ENCODE measurements at regions not wholly inside any gene's neighbourhood (a gene's known extent, or its start where the extent isn't known, plus 50 kb on each side); places are given as distances from the start of the nearest gene placed in this dataset.

DNA sequence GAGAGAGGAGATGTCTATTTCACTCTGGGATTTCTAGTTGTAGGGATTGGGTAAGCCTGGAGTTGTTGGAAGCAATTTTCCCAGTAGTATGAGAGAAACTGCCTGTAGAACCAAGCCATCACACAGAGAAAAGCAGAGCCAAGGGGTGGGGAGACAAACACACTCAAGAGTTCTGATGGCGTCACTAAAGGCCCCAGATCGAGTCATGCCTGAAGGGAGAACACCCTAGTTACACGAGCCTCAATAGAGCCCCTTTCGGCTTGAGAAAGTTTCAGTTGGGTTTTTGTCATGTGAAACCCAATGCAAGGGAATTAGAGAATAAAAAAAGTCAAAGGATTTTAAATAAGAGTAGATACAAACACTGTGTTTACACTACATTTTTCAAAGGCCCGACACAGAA is 66.1 kb upstream of the PFN2 start:
- H3K4me2 ChIP-seq (ENCODE audit: extremely low read depth, insufficient read depth, low read length) = no peak overlapping the region
- no peak for DNase-seq (ENCODE audit: low read depth in 2 of 2)
- H4K20me1 ChIP-seq (ENCODE audit: control insufficient read depth, extremely low read depth, insufficient read depth, low read length) = no peaks in the 10 kb centered on the region
- no peak overlapping the region for H3K27ac ChIP-seq (ENCODE audit: insufficient read depth, low read length)
- no peak overlapping the region for H3K9ac ChIP-seq (ENCODE audit: insufficient read depth, low read length)
- no peaks in the 10 kb centered on the region for H3K27me3 ChIP-seq (ENCODE audit: control insufficient read depth, insufficient read depth, low read length)
- H3K79me2 ChIP-seq (ENCODE audit: control insufficient read depth, insufficient read depth, low read length) = no peaks in the 10 kb centered on the region
- no peak overlapping the region for H2AFZ ChIP-seq (ENCODE audit: low read length)
- no peaks in the 10 kb centered on the region for H3K36me3 ChIP-seq (ENCODE audit: control insufficient read depth, insufficient read depth, low read length)
- H3K4me3 ChIP-seq (replicated peaks in 1 of 4; ENCODE audit: control extremely low read depth in 1 of 4, insufficient read depth in 1 of 4, low read depth in 3 of 4, low read length in 4 of 4) = no peak overlapping the region
- H3K4me1 ChIP-seq (ENCODE audit: control insufficient read depth, extremely low read depth, insufficient read depth, low read length) = no peaks in the 10 kb centered on the region
- TF ChIP-seq, protein P1, sequence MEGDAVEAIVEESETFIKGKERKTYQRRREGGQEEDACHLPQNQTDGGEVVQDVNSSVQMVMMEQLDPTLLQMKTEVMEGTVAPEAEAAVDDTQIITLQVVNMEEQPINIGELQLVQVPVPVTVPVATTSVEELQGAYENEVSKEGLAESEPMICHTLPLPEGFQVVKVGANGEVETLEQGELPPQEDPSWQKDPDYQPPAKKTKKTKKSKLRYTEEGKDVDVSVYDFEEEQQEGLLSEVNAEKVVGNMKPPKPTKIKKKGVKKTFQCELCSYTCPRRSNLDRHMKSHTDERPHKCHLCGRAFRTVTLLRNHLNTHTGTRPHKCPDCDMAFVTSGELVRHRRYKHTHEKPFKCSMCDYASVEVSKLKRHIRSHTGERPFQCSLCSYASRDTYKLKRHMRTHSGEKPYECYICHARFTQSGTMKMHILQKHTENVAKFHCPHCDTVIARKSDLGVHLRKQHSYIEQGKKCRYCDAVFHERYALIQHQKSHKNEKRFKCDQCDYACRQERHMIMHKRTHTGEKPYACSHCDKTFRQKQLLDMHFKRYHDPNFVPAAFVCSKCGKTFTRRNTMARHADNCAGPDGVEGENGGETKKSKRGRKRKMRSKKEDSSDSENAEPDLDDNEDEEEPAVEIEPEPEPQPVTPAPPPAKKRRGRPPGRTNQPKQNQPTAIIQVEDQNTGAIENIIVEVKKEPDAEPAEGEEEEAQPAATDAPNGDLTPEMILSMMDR (conservative IDR thresholded peaks at IDR 0.05 in 1 of 2, IDR thresholded peaks at IDR 0.05 in 1 of 2; ENCODE audit: low read depth in 1 of 2, low read length in 2 of 2) = no peak
- no peak for TF ChIP-seq EZH2 (IDR thresholded peaks at IDR 0.05; ENCODE audit: low read length, missing control alignments)
- no peaks in the 10 kb centered on the region for H3K9me3 ChIP-seq (ENCODE audit: control insufficient read depth, insufficient read depth, low read depth, low read length)

DNA sequence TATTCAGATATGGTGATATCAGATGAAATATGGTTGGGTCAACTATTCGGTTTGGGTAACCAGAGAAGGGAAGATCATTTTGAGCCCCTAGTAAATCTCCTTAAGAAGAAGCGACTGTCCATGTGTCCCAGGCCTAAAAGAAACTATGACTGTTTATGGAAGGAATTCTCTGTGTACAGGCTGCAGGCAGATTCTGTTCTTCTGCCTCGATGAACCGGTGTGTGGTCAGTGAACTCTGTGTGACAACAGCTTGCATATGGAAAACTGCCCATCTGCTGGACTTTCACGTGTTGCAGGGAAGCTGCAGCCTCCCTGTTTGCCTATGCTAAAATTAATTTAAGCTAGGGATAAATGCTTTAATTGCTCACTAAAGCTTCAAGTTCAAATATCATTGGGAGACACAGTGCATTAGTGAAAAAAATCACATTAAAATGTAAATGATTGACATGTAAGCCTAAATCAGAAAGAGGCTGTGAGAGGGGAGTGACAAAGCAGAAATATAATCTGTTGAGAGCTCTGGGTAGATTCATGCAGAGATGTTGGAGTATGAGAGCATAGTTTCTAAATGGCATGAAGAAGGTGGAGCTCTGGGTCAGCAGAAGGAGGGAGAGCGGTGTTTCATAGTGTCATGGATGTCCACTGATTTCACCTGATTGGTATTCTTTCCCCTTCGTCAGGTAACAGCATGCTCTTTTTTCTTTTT is 65.4 kb upstream of the PFN2 start:
- Histone ChIP-seq H3K79me2 (ENCODE audit: control insufficient read depth, insufficient read depth, low read length) (no peaks in the 10 kb centered on the region), H3K9me3 (ENCODE audit: control insufficient read depth, insufficient read depth, low read depth, low read length) (no peaks in the 10 kb centered on the region), H3K27ac (ENCODE audit: insufficient read depth, low read length) (no peak overlapping the region), H3K4me1 (ENCODE audit: control insufficient read depth, extremely low read depth, insufficient read depth, low read length) (no peaks in the 10 kb centered on the region), H3K4me3 (replicated peaks in 1 of 4; ENCODE audit: control extremely low read depth in 1 of 4, insufficient read depth in 1 of 4, low read depth in 3 of 4, low read length in 4 of 4) (no peak overlapping the region), H2AFZ (ENCODE audit: low read length) (no peak overlapping the region), H3K9ac (ENCODE audit: insufficient read depth, low read length) (no peak overlapping the region), H3K27me3 (ENCODE audit: control insufficient read depth, insufficient read depth, low read length) (no peaks in the 10 kb centered on the region), H4K20me1 (ENCODE audit: control insufficient read depth, extremely low read depth, insufficient read depth, low read length) (no peaks in the 10 kb centered on the region), H3K4me2 (ENCODE audit: extremely low read depth, insufficient read depth, low read length) (no peak overlapping the region), H3K36me3 (ENCODE audit: control insufficient read depth, insufficient read depth, low read length) (no peaks in the 10 kb centered on the region)
- TF ChIP-seq, protein P1 (conservative IDR thresholded peaks at IDR 0.05 in 1 of 2, IDR thresholded peaks at IDR 0.05 in 1 of 2; ENCODE audit: low read depth in 1 of 2, low read length in 2 of 2) = no peak
- TF ChIP-seq EZH2 (IDR thresholded peaks at IDR 0.05; ENCODE audit: low read length, missing control alignments) = no peak
- DNase-seq (ENCODE audit: low read depth in 2 of 2) = peak in 1 of 2 donors; percentile 15

DNA sequence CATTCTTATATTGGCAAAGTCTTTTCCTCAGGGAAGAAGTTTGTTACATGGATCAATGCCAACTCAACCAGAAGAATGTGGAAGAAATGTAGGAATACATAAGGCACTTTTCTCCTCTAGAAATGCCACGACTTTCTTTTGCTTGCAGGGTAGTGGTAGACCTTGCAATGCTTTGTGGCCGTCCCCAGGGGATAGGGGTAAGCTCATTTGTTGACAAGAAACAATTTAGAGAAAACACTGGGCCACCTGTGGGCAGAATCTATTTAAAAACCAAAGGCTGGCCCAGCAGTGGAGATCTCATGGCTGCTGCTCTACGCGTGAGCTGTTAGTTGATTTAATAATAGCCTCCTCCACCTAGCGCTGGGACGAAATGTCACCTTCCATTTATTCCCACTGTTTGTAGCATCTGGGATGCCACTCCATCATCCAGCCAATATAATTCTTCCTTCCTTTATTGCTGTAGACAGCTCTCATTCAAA is 64.6 kb upstream of the PFN2 start:
- Histone ChIP-seq H3K4me3 (replicated peaks in 1 of 4; ENCODE audit: control extremely low read depth in 1 of 4, insufficient read depth in 1 of 4, low read depth in 3 of 4, low read length in 4 of 4) (no peak overlapping the region), H3K4me2 (ENCODE audit: extremely low read depth, insufficient read depth, low read length) (no peak overlapping the region), H4K20me1 (ENCODE audit: control insufficient read depth, extremely low read depth, insufficient read depth, low read length) (no peaks in the 10 kb centered on the region), H2AFZ (ENCODE audit: low read length) (no peak overlapping the region), H3K36me3 (ENCODE audit: control insufficient read depth, insufficient read depth, low read length) (no peaks in the 10 kb centered on the region), H3K9me3 (ENCODE audit: control insufficient read depth, insufficient read depth, low read depth, low read length) (no peaks in the 10 kb centered on the region), H3K79me2 (ENCODE audit: control insufficient read depth, insufficient read depth, low read length) (no peaks in the 10 kb centered on the region), H3K4me1 (ENCODE audit: control insufficient read depth, extremely low read depth, insufficient read depth, low read length) (no peaks in the 10 kb centered on the region), H3K27me3 (ENCODE audit: control insufficient read depth, insufficient read depth, low read length) (no peaks in the 10 kb centered on the region), H3K9ac (ENCODE audit: insufficient read depth, low read length) (no peak overlapping the region), H3K27ac (ENCODE audit: insufficient read depth, low read length) (no peak overlapping the region)
- peak; percentile 14 to 19 for DNase-seq (ENCODE audit: low read depth in 2 of 2)
- no peak for TF ChIP-seq EZH2 (IDR thresholded peaks at IDR 0.05; ENCODE audit: low read length, missing control alignments)
- TF ChIP-seq, protein P1 (conservative IDR thresholded peaks at IDR 0.05 in 1 of 2, IDR thresholded peaks at IDR 0.05 in 1 of 2; ENCODE audit: low read depth in 1 of 2, low read length in 2 of 2) = no peak

Measured in fibroblast of lung (primary cell).